Activated CD4-positive, alpha-beta T cell treated with anti-CD3 and anti-CD28 coated beads, Interleukin-2, amount 50 U/mL, for 4 hours (primary cell): ENCODE measurements at regions not wholly inside any gene's neighbourhood (a gene's known extent, or its start where the extent isn't known, plus 50 kb on each side); places are given as distances from the start of the nearest gene placed in this dataset.

ENCODE experiments used
- DNase-seq, 2 experiments: peaks; one replicate each; pipeline ENCODE4 v3.0.0-alpha.2; 2020

- DNase-seq: no peak
Observed at GRCh38 chr4:19774690-19775256, 476.9 kb upstream of the SLIT2 start.

- DNase-seq: no peak
Observed at GRCh38 chr4:19772581-19772980, 479.1 kb upstream of the SLIT2 start.

DNA sequence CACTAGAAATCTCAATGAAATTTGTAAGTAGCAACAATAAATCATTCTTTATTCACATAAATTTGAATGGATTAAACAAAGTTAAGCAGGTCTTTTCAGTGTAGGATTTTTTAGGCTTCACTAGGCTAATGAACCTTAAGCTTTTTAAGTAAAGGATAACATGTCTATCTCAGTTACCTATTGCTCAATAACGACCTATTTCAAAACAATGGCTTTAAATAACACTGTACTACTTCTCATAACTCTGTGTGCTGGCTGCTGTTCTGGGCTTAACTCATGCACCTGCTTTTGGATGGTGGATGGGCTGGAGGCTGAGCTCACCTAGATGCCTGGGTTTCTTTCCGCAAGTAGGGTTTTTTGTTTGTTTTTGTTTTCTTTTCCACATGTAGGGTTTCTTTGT is 495.0 kb upstream of the SLIT2 start:
- no peak for DNase-seq

DNA sequence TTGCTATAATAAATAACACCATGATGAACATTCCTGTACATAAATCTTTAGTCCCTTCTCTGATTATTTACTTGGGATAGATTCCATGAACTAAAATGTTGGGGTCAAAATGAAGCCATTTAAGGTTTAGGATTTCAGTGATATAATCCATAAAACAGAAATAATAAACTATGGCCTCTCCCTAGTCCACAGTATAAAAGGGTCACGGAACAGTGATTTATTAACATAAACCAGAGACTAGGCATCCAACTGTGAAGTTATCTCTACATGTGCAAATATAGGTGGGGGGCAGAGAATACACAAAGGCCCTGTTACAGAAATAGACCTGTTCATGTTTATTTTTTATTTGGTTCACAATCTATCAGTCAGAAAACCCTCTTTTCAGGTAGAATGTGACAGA is 499.1 kb upstream of the SLIT2 start:
- no peak for DNase-seq

DNA sequence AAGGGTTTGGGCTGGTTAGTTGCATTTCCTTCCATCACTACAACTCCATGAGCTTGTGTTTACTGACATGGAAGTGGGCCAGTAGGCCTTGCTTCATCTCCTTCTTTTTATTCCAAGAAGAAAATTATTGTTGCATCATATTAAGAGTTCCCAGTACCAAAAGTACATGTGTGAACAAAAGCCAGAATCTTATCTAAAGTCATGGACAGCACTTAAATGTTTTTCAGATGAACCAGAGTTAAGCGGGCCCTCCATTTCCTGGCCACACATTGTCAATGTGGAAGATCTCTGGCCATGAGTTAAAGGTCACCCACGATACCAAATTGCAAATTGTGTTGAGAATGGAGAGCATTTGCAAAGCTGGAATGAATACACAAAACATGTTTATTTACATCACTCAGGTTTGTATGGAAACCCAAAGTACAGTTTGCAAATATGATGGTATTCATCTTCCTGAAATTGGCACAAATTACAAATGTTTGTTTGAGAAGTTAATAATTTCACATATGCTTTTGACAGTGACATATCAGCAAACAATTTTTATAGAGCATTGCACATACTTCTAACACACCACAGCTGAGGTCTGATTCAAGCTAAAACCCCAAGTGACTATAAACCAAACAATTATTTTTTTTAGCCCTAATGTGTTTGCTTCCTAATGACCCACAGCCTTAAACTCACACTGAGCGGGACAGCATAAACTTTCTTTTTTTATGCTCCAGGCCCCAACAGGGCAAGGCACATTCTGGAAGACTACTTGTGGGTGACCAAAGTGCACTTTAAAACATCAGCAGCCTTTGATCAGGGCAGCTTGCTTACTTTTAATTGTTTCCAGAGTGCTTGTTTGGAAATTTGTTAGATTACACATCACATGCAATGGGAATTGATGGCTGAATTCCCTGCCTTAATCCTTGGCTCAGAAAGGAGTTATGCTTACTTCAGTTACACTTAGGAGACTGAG is 502.9 kb upstream of the SLIT2 start:
- DNase-seq: no peak

GRCh38 chr4:19746377-19746776 is 505.3 kb upstream of the SLIT2 start:
- DNase-seq: no peak

DNA sequence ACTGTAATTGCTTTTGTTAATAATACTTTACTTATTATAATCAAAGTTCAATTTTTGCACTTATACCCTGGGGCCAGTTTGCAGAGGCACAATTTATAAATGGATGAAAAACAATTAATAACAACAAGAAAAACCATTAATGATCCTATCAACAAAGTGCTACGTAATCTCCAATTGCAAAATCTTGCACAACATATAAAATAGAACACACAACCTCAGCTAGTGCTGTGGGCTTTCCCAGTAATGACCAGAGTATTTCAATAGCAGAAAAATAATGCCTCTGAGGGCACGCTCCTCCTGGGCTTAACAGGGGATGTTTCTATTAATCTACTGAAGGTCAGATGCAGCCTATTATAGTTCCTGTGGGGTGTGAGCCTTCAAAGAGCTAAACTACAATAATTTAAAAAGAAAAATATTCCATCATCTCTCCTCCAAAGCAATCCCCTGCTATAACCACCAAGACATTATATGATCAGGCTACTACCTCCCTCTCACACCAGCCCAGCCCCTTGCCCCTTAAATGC is 508.5 kb upstream of the SLIT2 start:
- DNase-seq: no peak

- DNase-seq: no peak
Observed at GRCh38 chr4:19739101-19739651, 512.5 kb upstream of the SLIT2 start.

- no peak for DNase-seq
Observed at GRCh38 chr4:19736968-19737756, 514.5 kb upstream of the SLIT2 start.

- no peak for DNase-seq
Observed at GRCh38 chr4:19735012-19735411, 516.7 kb upstream of the SLIT2 start.

DNA sequence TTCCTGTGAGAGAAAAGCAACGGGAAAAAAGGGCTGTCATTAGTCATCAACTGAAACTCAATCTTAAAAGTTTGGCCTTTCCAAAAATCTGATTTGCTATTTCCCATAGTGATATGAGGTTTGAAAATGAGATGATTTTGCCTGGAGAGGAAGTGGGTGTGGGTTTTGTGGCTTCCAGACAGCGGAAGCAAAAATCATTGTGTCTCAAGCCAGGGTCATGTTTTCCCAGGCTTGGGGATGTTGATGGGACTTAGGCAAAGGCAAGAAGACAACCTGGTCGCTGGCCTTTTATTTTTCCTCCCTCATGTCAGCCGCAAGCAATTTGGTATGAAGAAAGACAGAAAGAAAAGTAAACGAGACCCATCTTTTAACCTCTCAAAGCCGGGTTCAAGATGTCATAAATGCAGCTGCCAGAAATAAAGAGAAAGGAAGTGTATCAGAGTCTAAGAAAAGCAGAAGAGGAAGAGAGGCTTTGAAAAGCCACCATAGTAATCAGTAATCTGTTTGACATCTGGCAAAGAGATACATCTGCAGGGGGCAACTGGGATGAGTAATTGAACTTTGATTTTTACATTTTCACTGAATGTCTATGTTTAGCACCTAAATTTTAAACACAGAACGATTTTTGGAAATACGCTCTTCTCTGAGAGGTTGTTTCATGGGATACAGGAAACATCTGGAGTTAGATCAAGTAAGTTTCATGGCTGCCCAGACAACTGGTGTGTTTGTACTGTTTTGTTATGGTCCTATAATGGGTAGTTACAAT is 521.6 kb upstream of the SLIT2 start:
- no peak for DNase-seq

DNA sequence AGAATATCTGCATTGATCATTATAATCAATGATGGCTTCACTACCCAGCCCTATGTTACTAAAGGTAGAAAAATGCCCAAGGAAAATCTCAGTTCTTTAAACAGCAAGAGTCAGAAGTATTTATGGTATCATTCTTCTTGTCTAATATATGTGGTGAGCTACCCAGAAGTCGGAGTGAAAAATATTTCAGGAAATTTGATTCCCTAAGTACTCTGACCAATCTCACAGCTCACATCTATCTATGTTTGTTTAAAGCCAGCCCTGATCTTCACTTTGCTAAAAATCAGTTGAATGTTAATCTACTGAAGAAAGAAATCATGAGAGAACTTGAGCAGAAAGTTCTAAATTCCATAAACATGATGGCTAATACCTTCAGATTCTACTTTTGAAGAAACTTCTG is 522.9 kb upstream of the SLIT2 start:
- DNase-seq: no peak

DNA sequence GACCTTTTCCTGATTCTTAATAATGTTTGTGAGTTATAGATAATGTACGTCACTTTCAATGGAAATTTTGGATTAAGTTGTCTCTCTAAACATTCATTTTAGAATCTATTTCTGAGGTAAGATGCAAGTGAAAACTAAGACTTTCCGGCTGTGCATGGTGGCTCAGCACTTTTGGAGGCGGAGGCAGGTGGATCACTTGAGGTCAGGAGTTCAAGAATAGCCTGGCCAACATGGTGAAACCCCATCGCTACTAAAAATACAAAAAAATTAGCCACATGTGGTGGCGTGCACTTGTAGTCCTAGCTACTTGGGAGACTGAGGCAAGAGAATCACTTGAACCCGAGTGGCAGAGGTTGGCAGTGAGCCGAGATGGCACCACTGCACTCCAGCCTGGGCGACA is 524.6 kb upstream of the SLIT2 start:
- DNase-seq: no peak

GRCh38 chr4:19725130-19725529 is 526.6 kb upstream of the SLIT2 start:
- no peak for DNase-seq

DNA sequence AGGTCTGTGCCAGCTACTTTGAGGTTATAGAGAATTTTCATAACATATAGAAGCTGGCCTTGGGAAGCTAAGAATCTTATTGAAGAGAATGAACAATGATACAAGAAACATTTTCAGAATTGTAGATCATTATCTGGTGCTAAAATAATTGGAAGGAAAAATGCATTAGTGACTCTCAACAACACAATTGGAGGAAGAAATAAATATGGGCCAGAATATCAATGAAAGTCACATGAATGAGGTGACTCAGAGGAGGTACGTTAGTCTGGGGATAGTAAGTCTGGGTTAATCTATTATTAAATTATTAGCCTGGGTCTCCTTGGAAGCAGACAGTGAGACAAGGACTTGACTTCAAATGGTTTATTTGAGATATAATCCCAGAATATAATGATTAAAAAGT is 529.3 kb upstream of the SLIT2 start:
- no peak for DNase-seq

DNA sequence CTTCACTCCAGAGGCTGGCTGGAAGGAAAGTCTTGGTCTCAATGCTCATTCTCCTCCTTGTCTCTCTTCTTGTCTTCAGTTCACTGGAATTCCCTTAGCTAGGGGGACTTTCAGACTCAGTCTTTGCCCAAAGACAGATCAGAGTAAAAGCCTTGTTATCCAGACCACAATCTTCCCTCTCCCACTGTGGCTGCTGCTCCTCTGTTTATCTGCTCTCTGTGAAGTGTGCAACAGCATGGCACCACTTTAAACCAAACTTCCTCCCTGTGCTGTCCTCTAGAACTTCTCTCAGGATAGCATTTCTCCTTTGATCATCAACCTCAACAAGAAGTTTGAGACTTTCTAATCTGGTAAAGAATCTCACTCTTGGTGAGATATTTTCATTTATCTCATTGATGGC is 530.1 kb upstream of the SLIT2 start:
- no peak for DNase-seq

GRCh38 chr4:19720610-19721009 is 531.1 kb upstream of the SLIT2 start:
- no peak for DNase-seq

DNA sequence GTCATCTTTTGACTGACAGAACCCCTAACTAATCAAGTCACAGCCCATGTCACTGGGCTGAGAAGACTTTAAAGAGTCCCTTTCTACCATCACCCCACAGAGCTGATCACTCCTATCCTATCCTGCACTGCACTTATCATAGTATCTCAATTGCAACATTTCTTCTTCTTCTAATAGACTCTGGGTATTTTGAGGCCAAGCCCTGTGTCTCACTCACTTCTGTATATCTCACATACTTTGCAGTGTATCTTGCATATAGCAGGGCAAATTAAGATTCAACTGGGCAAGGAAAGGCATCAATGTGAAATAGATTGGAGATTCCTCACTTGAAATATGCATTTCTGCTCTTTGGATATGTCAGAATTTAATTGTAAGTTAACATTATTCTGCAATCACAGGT is 531.5 kb upstream of the SLIT2 start:
- no peak for DNase-seq

DNA sequence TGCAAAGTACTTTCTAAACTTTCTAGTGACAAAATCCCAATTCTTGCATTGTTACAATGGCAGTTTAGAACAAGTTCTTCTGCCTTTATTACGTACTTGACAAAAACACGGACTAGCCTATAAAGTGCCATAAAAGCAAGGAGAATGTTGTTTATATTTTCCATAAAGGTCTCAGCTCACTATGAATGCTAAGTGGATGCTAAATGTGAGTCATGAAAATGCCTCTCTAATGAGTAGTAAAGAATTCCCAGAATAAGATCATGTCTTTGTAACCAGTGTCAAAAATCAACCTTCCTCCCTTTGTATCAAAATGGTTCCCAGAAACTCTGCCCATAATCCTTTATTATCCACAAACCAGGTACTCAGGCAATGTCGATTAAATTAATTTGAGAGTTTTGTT is 539.8 kb upstream of the SLIT2 start:
- no peak for DNase-seq

- DNase-seq: no peak
Observed at GRCh38 chr4:19707876-19708275, 543.8 kb upstream of the SLIT2 start.

- DNase-seq: no peak
Observed at GRCh38 chr4:19703391-19703790, 548.3 kb upstream of the SLIT2 start.

DNA sequence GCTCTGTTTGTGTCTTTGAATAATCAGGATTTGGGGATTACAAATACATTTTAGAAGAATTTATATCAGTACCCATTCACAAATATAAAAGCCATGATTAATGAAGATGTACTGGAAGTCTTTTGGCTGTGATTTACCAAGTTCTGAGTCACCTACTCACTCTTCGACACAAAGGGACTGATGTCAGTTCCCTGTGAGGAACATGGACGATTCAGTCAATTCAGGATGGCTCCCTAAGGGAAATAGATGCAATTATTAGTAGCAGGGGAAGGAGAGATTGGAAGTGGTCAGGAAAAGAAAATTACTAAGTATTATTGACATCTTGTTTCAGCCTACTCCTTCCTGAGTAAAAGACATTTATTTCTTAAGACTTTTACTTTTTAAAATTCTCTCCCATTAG is 550.7 kb upstream of the SLIT2 start:
- no peak for DNase-seq
